Astrocyte of the hippocampus (primary cell): ENCODE measurements at regions not wholly inside any gene's neighbourhood (a gene's known extent, or its start where the extent isn't known, plus 50 kb on each side); places are given as distances from the start of the nearest gene placed in this dataset.

Experiments
- DNase-seq: peaks from one replicate; pipeline ENCODE4 v3.0.0; 2011; ENCODE audit warnings: low read depth, low spot score

- DNase-seq: peak; percentile 58
These were observed 211.9 kb upstream of the FAR2 start for GRCh38 chr12:28937196-28937595.

GRCh38 chr12:28938056-28938455 is 211.0 kb upstream of the FAR2 start:
- DNase-seq: no peak

GRCh38 chr12:28938581-28939235 is 210.4 kb upstream of the FAR2 start:
- no peak for DNase-seq

GRCh38 chr12:28939427-28939826 is 209.7 kb upstream of the FAR2 start:
- DNase-seq: peak; percentile 25

GRCh38 chr12:28941248-28941647 is 207.8 kb upstream of the FAR2 start:
- DNase-seq: no peak

GRCh38 chr12:28946361-28946760 is 202.7 kb upstream of the FAR2 start:
- no peak for DNase-seq

- no peak for DNase-seq
These were observed 200.4 kb upstream of the FAR2 start for GRCh38 chr12:28948685-28949084.

- DNase-seq: no peak
These were observed 199.9 kb upstream of the FAR2 start for GRCh38 chr12:28949184-28949583.

- DNase-seq: no peak
These were observed 199.0 kb upstream of the FAR2 start for GRCh38 chr12:28950049-28950448.

- no peak for DNase-seq
These were observed 197.1 kb upstream of the FAR2 start for GRCh38 chr12:28951935-28952334.

GRCh38 chr12:28954333-28954732 is 194.7 kb upstream of the FAR2 start:
- no peak for DNase-seq

GRCh38 chr12:28955491-28955890 is 193.6 kb upstream of the FAR2 start:
- DNase-seq: peak; percentile 44

- no peak for DNase-seq
These were observed 193.1 kb upstream of the FAR2 start for GRCh38 chr12:28955931-28956330.

- peak; percentile 71 for DNase-seq
These were observed 190.4 kb upstream of the FAR2 start for GRCh38 chr12:28958553-28959195.

GRCh38 chr12:28961948-28962384 is 187.1 kb upstream of the FAR2 start:
- DNase-seq: no peak

- DNase-seq: no peak
These were observed 185.5 kb upstream of the FAR2 start for GRCh38 chr12:28963554-28963953.

GRCh38 chr12:28966046-28966780 is 182.9 kb upstream of the FAR2 start:
- DNase-seq: peak; percentile 76

GRCh38 chr12:28967426-28967825 is 181.7 kb upstream of the FAR2 start:
- DNase-seq: no peak

GRCh38 chr12:28973491-28973890 is 175.6 kb upstream of the FAR2 start:
- DNase-seq: peak; percentile 31

- peak; percentile 48 for DNase-seq
These were observed 174.9 kb upstream of the FAR2 start for GRCh38 chr12:28974166-28974565.

GRCh38 chr12:28974883-28975282 is 174.2 kb upstream of the FAR2 start:
- no peak for DNase-seq

- DNase-seq: no peak
These were observed 173.3 kb upstream of the FAR2 start for GRCh38 chr12:28975564-28976340.
